ENCODE measurements at regions not wholly inside any gene's neighbourhood (a gene's known extent, or its start where the extent isn't known, plus 50 kb on each side); places are given as distances from the start of the nearest gene placed in this dataset.

DNA sequence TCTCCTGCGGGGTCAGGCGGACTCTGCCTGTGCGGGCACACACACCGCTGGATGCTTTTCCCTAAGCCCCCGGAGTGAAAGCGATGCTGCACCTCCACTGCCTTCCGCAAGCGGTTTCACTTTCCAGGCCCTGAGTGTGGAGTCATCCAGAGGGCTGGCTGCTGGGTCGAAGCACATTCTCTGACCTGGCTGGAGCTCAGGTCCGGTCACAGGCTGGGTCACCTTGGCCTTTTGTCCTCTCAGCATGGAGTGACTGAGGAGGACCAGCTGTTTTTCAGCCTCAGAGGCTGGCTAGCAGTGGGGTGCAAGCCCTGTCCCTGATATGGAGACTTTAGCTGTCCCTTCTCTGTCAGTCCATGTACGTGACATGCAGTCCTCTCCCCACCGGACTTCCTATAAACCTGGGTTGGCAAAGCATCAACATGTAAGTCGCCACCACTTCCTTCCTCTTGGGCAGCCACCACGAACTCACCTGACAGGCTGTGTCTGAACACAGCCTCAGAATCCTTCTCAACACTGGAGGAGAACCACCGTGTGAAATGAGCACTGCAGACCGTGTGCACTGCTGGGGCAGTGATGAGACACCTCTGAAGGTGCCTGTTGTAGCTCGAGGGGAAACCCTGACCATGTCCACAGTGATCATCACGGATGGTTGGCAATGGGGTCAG is 51.3 kb downstream of the GADD45G start:
- DNase-seq: peak in 1 of 5 donors; percentile 81

DNA sequence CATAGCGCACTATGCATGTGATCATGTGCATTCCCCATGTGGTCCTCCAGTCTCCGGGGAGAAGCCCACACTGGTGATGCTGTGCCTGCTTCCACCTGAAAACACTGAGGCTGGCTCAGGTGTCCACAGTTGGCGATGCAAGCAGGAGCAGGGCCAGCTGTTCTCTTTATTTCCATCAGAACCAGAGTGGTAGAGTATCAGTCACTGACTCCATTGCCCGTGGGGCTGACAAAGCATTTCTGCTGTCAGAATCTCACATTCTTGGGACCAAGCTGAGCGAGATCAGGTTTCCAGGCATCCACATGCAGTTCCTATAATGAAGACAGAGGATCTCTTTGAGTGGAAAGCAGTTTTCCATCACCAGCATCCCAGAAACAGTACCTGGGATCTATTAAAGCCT is 52.5 kb downstream of the GADD45G start:
- no peak for DNase-seq

DNA sequence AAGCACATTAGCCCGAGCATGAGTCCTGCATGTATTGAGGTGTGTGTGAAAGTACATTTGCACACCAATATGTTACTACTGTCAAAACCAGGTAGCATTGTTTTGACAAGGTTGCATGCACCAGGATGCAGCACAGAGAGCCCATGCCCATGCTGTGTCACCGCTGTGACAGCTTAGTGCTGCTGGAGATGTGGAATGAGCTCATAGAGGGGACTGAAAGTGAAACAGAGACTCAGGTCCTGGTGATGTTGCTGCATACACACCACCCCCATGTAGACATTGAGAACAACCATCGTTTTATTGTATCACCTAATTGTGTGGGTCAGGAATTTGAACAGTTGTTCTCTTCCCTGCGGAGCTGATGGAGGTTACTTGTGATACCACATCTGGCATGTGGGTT is 53.0 kb downstream of the GADD45G start:
- DNase-seq: peak in 1 of 5 donors; percentile 86

DNA sequence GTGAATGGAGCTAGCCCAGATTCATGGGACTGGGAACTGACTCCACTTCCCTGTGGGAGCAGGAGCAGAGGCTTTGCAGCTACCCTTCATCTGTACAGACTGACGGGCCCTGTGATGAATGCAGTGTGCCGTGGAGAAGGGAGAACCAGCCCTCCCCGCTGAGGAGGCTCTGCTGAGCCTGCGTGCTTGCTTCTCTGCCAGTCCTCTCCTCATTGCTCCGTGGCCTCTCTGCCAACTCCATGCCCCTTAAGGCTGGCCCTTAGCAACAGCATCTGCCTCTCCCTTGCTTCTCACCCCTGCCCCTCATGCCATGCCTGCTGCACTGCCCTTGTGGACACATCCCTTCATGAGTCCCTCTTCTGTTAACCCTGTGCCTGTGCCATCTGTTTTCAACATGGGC is 53.6 kb downstream of the GADD45G start:
- no peak for DNase-seq

DNA sequence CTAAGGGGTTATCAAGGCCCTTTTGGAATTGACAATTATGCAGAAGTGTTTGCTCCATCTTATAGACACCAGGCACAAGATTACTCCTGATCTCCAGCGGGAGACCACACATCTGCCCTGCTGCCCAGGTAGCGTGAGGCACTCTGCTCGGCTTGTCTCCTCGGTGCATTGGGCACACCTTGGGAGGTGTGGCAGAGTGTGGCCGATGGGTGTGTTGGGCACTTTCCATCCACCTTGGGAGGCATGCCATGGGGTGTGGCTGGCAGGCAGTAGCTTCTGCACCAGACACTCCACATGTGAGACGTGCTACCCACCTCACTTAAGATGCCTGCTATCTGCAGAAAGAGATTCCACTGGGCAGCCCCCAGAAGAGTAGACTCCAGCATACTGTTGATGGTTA is 54.1 kb downstream of the GADD45G start:
- DNase-seq: no peak

DNA sequence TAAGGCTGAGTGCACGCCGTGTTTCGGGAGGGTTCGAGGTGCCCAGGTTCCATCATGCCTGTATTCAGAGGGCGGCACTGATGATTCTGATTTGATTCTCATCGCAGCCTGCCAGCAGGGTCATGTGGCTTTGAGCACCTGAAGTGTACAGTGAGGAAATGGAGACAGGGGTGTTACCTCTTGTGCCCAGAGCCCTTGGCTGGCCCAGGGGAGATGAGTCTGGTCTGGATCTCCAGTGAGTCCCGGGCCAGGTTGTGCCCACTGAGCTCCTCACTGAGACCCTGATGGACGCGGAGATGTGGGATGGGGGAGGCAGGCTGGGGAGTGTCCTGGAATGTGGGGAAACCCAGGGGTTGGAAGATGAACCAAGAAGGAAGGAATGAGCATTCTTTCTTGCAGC is 54.7 kb downstream of the GADD45G start:
- DNase-seq: no peak

DNA sequence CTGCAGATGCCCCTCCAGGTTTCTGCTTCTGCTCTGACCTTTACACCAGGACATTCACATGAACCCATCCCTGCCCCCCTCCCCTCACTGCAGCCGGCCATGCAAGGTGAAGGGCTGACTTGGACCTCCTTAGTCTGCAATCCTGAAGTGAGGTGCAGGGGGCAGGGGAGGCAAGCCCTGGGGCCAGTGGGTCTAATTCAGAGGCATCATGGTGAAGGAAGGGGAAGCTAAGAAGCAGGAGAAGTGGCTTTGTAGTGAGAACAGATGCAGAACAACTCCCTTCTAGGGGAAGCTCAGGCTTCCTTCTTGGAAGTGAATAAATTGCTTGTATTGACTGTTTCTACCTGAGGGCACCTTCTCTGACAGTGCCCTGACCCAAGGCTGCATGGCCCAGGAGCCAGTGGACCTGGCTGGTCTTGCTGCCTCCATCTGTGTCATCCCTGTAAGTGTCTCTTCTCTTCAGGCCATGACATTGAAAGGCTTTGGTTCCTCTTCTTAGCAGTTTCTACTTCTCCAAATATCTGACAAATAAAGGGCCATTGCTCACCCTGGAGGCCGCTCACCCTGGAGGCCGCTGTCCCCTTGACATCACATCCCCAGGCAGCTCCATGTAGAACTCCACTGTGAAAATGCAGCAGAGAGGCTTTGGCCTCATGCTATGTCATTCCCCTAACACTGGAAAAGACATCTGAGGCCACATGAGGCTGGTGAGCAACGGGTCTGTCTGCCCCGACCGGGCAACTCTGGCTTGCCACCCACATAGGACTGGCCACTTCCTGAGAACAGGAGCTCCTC is 55.3 kb downstream of the GADD45G start:
- no peak for DNase-seq

DNA sequence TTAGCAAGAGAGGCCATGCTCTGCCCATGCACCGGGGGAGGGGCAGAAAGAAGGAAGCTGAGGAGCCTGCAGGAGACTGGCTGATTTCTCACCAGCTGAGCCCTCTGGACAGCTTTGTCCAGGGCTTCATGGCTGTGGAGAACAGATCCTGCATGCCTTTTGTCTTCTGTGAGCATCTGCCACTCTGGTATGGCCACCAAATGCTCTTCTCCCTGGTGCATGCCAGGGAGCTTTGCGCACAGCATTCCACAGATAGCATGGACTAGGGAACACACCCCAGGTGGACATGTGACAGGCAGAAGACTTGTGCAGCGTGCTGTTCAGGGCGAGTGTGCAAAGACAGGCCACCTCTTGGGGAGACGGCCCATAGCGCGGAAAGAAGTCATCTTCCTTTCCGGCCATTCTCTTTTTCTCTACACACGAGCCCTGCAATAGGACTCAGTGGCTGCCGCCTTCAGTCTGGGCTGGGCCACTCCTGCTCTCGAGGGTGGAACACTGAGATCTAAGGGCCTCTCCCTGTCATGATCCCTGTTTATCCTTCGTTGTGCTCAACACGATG is 56.7 kb downstream of the GADD45G start:
- DNase-seq: no peak

DNA sequence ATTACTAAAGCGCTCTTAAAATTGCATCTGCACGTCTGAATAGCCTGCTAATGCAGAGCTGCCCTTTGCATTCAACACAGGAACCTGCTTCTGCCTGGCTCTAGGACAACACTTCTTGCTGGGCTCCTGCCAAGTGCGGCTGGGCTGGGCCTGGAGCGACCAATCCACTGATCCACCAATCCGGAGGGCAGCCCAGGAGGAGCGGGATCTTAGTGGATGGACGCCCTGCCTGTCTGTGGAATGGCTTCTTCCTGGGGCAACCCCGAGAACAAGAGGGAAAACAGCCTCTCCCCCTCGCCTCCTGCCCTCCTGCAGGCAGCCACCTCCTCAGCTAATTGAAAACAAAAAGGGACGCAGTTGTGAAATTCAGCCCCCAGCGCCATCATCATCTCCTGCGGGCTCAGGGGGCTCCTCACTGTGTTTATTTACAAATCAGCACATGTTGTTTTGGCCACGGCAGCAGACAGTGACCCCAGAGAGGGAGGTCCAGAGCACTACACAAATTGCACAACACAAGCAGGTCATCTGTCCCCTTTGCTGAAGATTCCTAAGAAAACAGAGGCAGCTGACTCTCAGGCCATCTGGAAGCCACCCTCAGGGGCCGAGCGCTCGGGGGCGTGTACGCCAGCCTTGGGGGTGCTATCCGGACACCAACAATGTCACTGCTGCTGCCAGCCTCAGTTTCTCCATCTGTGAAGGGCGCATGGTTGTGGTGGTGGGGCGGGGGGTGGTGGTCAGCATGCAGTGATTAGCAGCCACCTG is 57.3 kb downstream of the GADD45G start:
- DNase-seq: no peak

DNA sequence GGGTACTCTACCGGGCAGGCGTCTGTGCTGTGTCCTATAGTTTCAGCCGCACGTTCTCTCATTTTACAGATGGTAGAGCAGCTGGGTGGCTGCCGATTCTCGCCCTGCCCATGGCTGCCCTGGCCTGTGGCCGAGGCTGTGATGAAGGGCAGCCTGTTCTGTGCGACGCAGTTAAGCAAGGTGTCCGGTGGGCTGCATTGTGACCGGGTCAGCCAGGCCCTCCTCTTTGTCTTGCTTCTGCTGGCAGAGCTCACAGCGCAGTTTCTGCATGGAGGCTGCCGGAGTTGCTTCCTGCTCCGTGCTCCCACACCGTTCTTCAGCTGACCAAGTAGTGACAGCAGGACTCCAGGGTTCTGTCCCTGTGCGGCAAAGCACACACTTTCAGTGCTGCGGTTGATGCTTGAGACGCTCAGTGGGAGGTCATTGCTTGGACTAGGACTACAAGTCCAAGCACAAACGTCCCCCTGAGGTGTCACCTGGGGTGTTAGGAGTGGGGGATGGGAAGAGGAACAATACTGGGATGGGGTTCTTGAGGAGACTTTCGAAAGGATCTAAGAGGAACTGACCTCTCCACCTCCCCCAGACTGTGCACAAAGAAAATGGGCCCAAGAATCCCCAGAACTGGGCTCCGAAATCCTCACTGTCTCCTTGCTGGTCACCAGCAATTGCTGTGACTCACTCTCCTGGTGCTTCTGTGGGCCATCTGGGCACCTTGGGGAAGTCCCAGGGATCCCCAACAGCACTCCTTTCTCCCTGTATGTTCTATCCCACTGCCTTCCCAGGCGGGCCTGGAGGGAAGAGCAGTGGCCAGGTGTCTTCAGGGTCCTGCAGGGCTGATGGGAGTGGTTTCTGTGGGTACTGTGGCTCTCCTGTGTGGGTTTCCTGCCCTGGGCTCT is 58.2 kb downstream of the GADD45G start:
- DNase-seq: no peak

DNA sequence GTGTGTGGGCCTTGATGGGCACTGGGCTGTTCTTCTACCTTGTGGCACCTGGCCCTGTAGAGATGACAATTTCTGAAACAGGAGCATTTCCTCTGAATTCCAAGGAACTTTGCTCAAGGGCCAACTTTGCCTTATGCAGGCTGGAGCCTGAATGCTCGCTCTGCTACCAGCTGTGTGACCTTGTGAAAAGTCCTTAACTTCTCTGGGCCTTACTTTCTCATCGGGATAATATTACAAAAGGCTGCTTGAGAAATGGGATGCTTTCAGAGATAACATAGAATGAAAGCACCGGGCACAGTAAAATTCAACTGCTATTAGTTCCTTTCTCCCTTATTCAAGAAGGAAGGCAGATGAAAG is 58.8 kb downstream of the GADD45G start:
- no peak for DNase-seq

DNA sequence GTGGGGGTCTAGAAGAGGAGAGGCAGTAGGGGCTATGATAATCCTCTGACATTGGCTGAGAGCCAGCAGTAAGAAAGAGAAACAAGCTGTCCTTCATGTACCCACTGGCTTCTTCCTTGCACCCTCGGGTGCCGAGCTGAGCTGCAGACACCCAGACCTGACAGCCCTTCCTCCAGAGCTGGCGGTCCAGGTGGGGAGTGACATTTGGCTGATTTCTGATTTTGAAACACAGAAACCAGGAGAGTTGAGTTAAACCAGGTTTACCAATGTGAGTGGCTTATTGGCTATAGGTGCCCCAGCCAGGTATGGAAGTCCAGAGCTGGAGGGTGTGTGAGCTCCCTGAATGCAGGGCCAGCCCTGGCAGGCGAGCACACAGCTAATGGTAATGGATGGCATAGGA is 59.2 kb downstream of the GADD45G start:
- DNase-seq: no peak

DNA sequence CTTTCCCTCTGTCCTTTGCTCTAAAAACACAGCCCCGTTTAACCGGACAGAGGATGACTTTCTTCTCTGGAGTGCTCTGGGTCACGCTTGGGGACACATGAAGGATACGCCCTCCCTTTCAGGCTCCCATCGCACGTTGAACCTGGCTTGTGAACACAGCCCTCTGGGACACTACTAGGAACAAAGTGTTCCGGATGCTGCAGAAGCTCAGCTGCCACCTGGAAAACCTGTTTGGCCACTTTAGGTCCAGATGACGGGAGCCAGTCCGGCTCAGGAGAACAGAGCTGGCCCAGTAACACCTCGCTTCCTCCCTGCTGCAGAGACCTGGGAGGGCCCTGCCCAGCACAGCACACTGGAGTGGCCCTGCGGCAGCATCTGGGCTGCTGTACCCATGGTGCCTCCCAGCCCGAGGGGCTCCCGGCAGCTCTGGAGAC is 60.1 kb downstream of the GADD45G start:
- no peak for DNase-seq

DNA sequence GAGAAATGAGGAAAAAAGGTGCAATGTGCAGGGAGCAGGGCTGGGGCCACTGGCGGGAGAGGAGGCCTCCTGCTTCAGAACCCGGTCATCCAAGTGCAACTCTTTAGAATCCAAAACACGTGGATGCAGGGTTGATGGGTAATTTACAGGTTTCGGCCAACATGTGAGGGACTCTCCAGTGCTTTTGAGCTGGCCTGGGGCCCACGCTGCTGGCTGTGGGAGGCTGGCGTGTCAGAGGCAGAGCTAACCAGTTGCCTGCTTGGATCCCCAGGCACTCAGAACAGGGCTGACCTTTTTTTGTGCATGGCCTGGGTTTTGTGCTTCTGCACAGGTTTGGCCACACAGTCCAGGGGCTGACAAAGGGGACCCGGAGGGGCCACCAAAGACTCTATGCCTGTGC is 61.6 kb downstream of the GADD45G start:
- DNase-seq: no peak

DNA sequence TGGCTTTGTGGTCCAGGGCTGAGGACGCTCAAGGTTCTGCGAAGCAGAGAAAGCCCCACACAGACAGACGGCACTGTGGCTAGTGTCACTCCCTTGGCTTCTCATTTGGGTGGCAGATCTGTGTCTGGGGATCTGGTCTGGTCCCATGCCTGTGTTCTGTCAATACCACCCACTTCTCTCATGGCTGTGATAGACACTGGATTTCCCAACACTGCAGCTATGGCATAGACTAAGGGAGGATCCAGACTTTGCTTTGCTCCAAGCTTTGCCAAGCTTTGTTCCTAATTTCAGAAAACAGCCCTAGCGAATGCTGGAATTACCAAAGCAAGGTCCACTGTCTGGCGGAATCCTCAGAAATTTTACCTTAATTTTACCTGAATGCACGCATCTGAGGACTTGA is 62.1 kb downstream of the GADD45G start:
- no peak for DNase-seq

DNA sequence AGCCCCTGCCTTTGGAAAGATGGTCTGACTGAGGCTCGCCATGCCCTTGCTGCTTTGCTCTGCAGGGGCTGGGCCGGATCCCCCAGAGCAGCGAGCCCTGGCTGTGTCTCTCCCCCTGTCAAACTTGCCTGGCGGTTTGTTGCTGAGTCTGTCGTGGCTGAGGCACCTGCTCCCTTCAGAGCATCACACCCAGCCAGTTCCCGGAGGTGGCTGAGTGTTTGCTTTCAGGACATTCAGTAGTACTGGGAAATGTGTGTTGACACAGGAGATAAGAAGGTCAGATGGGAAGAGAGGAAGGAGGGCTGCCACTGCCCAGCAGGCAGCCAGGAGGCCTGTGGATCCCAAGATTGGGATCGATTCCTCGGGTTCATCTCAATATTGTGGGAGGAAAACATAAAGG is 62.9 kb downstream of the GADD45G start:
- DNase-seq: no peak

DNA sequence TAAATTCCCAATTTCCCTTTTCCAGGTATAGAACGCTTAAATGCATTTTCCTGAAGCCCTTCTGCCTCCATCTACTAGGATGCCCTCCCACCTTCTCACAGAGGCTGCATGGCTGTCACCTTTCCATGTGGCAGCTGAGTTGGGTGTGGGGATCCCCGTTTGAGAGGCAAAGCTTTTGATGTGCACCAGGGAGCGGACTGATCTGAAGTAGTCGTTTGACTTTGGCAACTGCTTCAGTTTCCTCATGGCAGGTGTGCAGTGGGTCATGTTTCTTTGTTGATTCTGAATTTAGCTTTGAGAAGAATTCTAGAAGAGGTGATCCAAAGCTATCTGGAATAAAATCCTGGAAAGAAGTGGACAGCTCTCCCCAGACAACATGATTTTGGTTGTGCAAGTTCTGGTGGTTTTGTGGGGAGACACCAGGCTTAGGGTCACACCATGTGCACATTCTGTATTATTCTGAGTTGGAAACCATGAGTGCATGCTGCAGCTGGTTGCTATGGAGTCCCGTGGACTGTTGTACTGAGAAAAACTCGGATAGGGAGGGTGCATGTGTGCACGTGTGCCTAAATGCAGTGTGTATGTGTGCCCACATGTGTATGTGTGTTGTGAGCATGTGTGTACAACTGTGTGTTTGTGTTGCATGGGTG is 63.5 kb downstream of the GADD45G start:
- no peak for DNase-seq

DNA sequence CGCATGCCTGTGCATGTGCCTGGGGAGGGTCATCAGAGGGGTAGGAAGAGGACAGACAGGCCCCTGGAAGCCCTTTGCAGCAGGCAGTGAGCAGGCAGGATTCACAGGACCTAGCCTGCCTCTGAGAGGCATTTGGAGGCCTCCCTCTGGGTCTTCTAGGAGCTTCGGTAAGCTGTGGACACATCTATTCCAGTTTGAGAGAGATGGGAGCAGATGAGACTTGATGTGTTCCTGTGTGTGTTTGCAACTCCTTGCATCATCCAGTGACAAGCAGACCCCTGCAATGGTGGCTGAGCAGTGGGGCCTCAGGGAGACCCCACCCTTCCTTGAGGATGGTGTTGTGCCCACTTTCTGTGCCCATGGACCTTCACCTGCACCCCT is 64.0 kb downstream of the GADD45G start:
- no peak for DNase-seq

DNA sequence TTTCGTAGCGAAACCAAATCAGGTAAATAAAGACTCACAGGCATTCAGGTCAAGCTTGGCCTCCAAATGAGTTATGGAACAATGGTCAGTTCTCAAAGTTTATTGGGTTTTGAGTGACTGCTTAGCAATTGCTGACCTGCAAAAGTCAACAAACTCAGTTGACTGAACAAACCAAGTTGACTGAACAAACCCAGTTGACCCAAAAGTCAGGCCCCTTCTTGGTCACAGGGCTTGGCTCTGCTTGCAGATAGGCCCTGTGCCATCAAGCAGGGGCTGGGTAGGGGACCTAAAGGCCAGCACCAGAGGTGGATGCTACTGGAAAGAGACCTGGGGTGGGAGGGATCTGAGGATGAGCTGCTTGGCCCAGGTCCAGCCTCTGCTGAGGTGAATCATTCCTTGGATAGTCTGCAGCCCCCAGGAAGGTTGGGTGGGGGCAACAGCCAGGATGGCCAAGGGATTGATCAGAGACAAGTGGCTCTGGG is 64.6 kb downstream of the GADD45G start:
- no peak for DNase-seq

DNA sequence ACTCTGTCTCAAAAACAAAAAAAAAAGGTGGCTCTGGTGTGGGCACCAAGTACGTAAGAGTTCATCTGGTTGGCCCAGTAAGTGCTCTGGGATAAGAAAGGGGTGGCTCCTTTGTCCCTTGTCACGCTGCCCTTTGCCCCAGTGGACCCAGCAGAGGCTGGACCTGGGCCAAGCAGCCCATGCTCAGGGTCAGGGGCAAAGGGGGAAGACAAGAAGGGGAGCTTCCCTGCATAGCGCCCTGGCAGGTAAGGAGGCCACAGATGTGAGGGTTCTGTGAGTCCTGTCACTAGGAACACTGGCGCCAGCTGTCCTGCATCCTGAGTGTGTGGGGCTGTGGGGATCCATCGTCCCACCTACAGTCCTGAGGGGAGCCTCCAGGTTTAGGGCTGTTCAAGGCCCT is 65.3 kb downstream of the GADD45G start:
- no peak for DNase-seq

DNA sequence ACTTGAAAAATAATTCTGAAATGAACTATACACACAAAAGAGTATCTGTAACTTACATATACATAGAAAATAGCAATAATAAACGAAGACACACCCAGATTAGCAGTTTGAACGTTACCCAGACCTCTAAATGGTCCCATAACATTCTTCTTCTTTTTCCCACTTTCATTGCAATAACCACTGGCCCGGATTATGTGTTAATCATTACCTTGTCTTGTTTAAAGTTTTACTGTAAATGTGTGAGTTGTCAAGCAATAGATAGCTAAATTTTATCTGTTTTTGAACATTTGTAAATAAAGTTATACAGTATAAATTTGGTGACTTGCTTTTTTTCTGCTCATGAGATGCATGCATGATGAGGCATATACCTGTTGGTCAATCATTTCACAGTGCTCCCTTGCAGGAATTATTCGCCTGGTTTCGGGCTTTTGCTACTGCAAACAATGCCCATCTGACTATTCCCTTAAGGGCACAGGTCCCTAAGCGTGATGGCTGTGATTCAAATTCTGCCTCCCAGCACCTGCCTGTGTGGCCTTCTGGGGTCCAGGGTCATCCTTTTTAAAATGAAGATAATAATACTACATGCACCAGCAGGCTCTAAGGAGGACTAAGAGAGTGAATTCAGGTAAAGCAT is 66.1 kb downstream of the GADD45G start:
- DNase-seq: no peak

Measured in T-helper 1 cell (primary cell).